H9 (cell line): ENCODE measurements at regions not wholly inside any gene's neighbourhood (a gene's known extent, or its start where the extent isn't known, plus 50 kb on each side); places are given as distances from the start of the nearest gene placed in this dataset.

Source experiments
- DNase-seq: peaks from one replicate; pipeline ENCODE4 v3.0.0-alpha.2; 2017
- H2AFZ ChIP-seq: one replicate; pipeline ENCODE4 v1.6.1; 2013; ENCODE audit warnings: mild to moderate bottlenecking, low read length, control low read depth, moderate library complexity
- H2AK5ac ChIP-seq: 2 replicates; pipeline ENCODE4 v1.6.1; 2013; ENCODE audit warnings: low read length, control low read depth, mixed read lengths; ENCODE audit not compliant: insufficient read length
- H2BK120ac ChIP-seq: one replicate; pipeline ENCODE4 v1.6.1; 2013; ENCODE audit warnings: low read depth, mild to moderate bottlenecking, low read length, control low read depth, inconsistent platforms; ENCODE audit not compliant: poor library complexity, severe bottlenecking
- H2BK12ac ChIP-seq: 2 replicates; pipeline ENCODE4 v1.6.1; 2013; ENCODE audit warnings: low read length, control low read depth, mixed read lengths, low read depth; ENCODE audit not compliant: insufficient read length
- H2BK15ac ChIP-seq: 2 replicates; pipeline ENCODE4 v1.6.1; 2013; ENCODE audit warnings: low read depth, low read length, control low read depth
- H2BK20ac ChIP-seq: one replicate; pipeline ENCODE4 v1.6.1; 2013; ENCODE audit warnings: low read depth, mild to moderate bottlenecking, low read length, control low read depth, inconsistent platforms; ENCODE audit not compliant: poor library complexity, severe bottlenecking
- H2BK5ac ChIP-seq: 2 replicates; pipeline ENCODE4 v1.6.1; 2013; ENCODE audit warnings: low read length, control low read depth, mixed read lengths; ENCODE audit not compliant: insufficient read length
- H3K14ac ChIP-seq: 2 replicates; pipeline ENCODE4 v1.6.1; 2013; ENCODE audit warnings: low read length, control low read depth; ENCODE audit not compliant: insufficient read depth
- H3K18ac ChIP-seq: 2 replicates; pipeline ENCODE4 v1.6.1; 2013; ENCODE audit warnings: low read depth, mild to moderate bottlenecking, mixed read lengths, low read length, control low read depth; ENCODE audit not compliant: insufficient read length
- H3K23ac ChIP-seq: 2 replicates; pipeline ENCODE4 v1.6.1; 2013; ENCODE audit warnings: low read length, control low read depth, mixed read lengths, low read depth; ENCODE audit not compliant: insufficient read length
- H3K23me2 ChIP-seq: 2 replicates; pipeline ENCODE4 v1.6.1; 2013; ENCODE audit warnings: low read depth, mild to moderate bottlenecking, mixed read lengths, low read length, control low read depth; ENCODE audit not compliant: insufficient read length, poor library complexity, severe bottlenecking
- H3K27ac ChIP-seq: 2 replicates; pipeline ENCODE4 v1.5.1; 2013; ENCODE audit warnings: low read length, control low read depth, mixed read lengths, low read depth; ENCODE audit not compliant: insufficient read length
- H3K27me3 ChIP-seq: 2 replicates; pipeline ENCODE4 v1.6.1; 2013; ENCODE audit warnings: low read length, control low read depth, inconsistent platforms; ENCODE audit not compliant: insufficient read depth
- H3K4ac ChIP-seq: 2 replicates; pipeline ENCODE4 v1.6.1; 2013; ENCODE audit warnings: low read depth, mild to moderate bottlenecking, control low read depth, inconsistent platforms, low read length, moderate library complexity
- H3K4me1 ChIP-seq: 2 replicates; pipeline ENCODE4 v1.6.1; 2013; ENCODE audit warnings: low read length, control low read depth, inconsistent platforms; ENCODE audit not compliant: insufficient read depth
- H3K4me2 ChIP-seq: 2 replicates; pipeline ENCODE4 v1.6.1; 2013; ENCODE audit warnings: low read length, control low read depth, mixed read lengths; ENCODE audit not compliant: insufficient read length, insufficient read depth
- H3K56ac ChIP-seq: 2 replicates; pipeline ENCODE4 v1.6.1; 2013; ENCODE audit warnings: low read depth, mild to moderate bottlenecking, mixed read lengths, low read length, control low read depth; ENCODE audit not compliant: insufficient read length
- H3K79me1 ChIP-seq: 2 replicates; pipeline ENCODE4 v1.6.1; 2013; ENCODE audit warnings: low read depth, mild to moderate bottlenecking, moderate library complexity, low read length, control low read depth, inconsistent platforms; ENCODE audit not compliant: insufficient read depth, poor library complexity, severe bottlenecking
- H3K79me2 ChIP-seq: 2 replicates; pipeline ENCODE4 v1.6.1; 2013; ENCODE audit warnings: low read length, control low read depth, inconsistent platforms; ENCODE audit not compliant: insufficient read depth
- H3K9ac ChIP-seq: 2 replicates; pipeline ENCODE4 v1.6.1; 2013; ENCODE audit warnings: low read length, control low read depth, mixed read lengths; ENCODE audit not compliant: insufficient read length; ENCODE audit errors: extremely low read depth
- H3K9me3 ChIP-seq: one replicate; pipeline ENCODE4 v1.6.1; 2013; ENCODE audit warnings: low read depth, low read length, inconsistent platforms; ENCODE audit not compliant: control insufficient read depth
- H3T11ph ChIP-seq: one replicate; pipeline ENCODE4 v1.6.1; 2013; ENCODE audit warnings: mild to moderate bottlenecking, low read length, control low read depth, inconsistent platforms
- H4K20me1 ChIP-seq: one replicate; pipeline ENCODE4 v1.6.1; 2013; ENCODE audit not compliant: control insufficient read depth, insufficient read length, insufficient read depth
- H4K5ac ChIP-seq: 2 replicates; pipeline ENCODE4 v1.6.1; 2013; ENCODE audit warnings: low read depth, mild to moderate bottlenecking, mixed read lengths, low read length, control low read depth; ENCODE audit not compliant: insufficient read length
- H4K8ac ChIP-seq: replicated peaks from 2 replicates; pipeline ENCODE4 v1.6.1; 2013; ENCODE audit warnings: low read length, control low read depth, mixed read lengths, low read depth; ENCODE audit not compliant: insufficient read length
- H4K91ac ChIP-seq: 2 replicates; pipeline ENCODE4 v1.6.1; 2013; ENCODE audit warnings: low read depth, mild to moderate bottlenecking, moderate library complexity, mixed read lengths, low read length, control low read depth; ENCODE audit not compliant: insufficient read length
- H3K27ac Mint-ChIP-seq, 3 experiments: 2 replicates in 2 of 3; 3 replicates in 1 of 3; pipeline ENCODE4 v1.8.0; 2020 to 2021; ENCODE audit warnings: mixed read lengths in 3 of 3, mild to moderate bottlenecking in 1 of 3, moderate library complexity in 1 of 3
- H3K27me3 Mint-ChIP-seq: 2 replicates; pipeline ENCODE4 v1.8.0; 2021; ENCODE audit warnings: low read depth, mild to moderate bottlenecking, moderate library complexity, mixed read lengths
- H3K36me3 Mint-ChIP-seq, 3 experiments: 2 replicates in 2 of 3; 3 replicates in 1 of 3; pipeline ENCODE4 v1.8.0; 2020 to 2021; ENCODE audit warnings: low read depth in 3 of 3, mixed read lengths in 3 of 3; ENCODE audit not compliant: insufficient read depth in 1 of 3
- H3K4me1 Mint-ChIP-seq, 2 experiments: 2 replicates each; pipeline ENCODE4 v1.8.0; 2020; ENCODE audit warnings: mixed read lengths in 2 of 2
- H3K4me3 Mint-ChIP-seq, 2 experiments: 2 replicates in 1 of 2; 3 replicates in 1 of 2; pipeline ENCODE4 v1.8.0; 2020 to 2021; ENCODE audit warnings: mild to moderate bottlenecking in 2 of 2, mixed read lengths in 2 of 2, moderate library complexity in 1 of 2
- H3K9me3 Mint-ChIP-seq, 2 experiments: 2 replicates in 1 of 2; 3 replicates in 1 of 2; pipeline ENCODE4 v1.8.0; 2020; ENCODE audit warnings: mild to moderate bottlenecking in 2 of 2, mixed read lengths in 2 of 2, moderate library complexity in 1 of 2
- WGBS: extraction: QIAGEN DNeasy Blood & Tissue Kit; methylation state at CpG from one replicate; pipeline ENCODE4 v1.1.7; 2013; ENCODE audit warnings: missing lambda C conversion rate, low lambda C conversion rate, mixed read lengths; ENCODE audit not compliant: insufficient read length; ENCODE audit errors: extremely low coverage; 5-methylcytosine and 5-hydroxymethylcytosine counted together
- TF ChIP-seq, protein P1 (sequence below): fragments of 200-600 bp; sonication (generic); conservative IDR thresholded peaks from 3 replicates; pipeline ENCODE4 v1.8.0; 2021; ENCODE audit warnings: antibody characterized with exemption, mild to moderate bottlenecking

DNA sequence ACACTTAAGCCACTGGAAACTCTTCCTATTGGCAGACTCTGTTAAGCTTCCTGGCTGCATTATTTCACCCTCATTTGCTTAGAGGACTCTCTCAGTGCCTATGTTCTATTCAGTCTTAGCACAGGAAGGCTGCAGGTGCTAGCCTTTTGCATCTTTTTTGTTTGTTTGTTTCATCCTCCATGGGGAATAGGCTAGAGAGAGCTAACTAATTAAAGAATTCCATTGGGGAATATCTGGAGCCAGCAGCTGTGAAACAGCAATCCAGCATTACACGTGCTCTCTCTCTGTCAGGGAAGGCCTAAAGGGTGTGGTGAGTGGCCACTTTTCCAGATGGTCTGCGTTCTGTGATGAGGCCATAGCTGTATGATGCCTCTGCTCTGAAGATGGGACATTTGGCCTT lies 633.6 kb downstream of the SPRY1 start:
- Mint-ChIP-seq H3K9me3 (no peaks in the 10 kb centered on the region), H3K4me1 (peaks cover 6 to 17% of the 10 kb centered on the region in 2 experiments; a peak in 2 of 4 replicates), H3K36me3 (no peaks in the 10 kb centered on the region), H3K4me3 (no peak overlapping the region), H3K27me3 (no peaks in the 10 kb centered on the region), H3K27ac (no peak overlapping the region)
- H4K8ac ChIP-seq: no peak overlapping the region
- no peaks in the 10 kb centered on the region for H4K20me1 ChIP-seq
- H3K14ac ChIP-seq: no peak overlapping the region
- H3K27ac ChIP-seq: no peak overlapping the region
- no peak overlapping the region for H4K91ac ChIP-seq
- no peaks in the 10 kb centered on the region for H3K79me1 ChIP-seq
- no peak overlapping the region for H2BK12ac ChIP-seq
- no peak overlapping the region for H2BK120ac ChIP-seq
- no peaks in the 10 kb centered on the region for H3K23me2 ChIP-seq
- no peak overlapping the region for H2BK20ac ChIP-seq
- no peaks in the 10 kb centered on the region for H3K9me3 ChIP-seq
- no peak overlapping the region for H4K5ac ChIP-seq
- H3K56ac ChIP-seq: no peak overlapping the region
- H2AK5ac ChIP-seq: no peak overlapping the region
- H3K4me1 ChIP-seq: no peaks in the 10 kb centered on the region; the same call in 1 of the 2 replicates
- H3K27me3 ChIP-seq: no peaks in the 10 kb centered on the region
- no peak overlapping the region for H3K18ac ChIP-seq
- H3K9ac ChIP-seq: no peak overlapping the region
- no peaks in the 10 kb centered on the region for H3K79me2 ChIP-seq
- DNase-seq: no peak
- no peak overlapping the region for H2BK15ac ChIP-seq
- no peak overlapping the region for H3K4me2 ChIP-seq
- H2BK5ac ChIP-seq: no peak overlapping the region
- H3T11ph ChIP-seq: no peak overlapping the region
- TF ChIP-seq, protein P1, sequence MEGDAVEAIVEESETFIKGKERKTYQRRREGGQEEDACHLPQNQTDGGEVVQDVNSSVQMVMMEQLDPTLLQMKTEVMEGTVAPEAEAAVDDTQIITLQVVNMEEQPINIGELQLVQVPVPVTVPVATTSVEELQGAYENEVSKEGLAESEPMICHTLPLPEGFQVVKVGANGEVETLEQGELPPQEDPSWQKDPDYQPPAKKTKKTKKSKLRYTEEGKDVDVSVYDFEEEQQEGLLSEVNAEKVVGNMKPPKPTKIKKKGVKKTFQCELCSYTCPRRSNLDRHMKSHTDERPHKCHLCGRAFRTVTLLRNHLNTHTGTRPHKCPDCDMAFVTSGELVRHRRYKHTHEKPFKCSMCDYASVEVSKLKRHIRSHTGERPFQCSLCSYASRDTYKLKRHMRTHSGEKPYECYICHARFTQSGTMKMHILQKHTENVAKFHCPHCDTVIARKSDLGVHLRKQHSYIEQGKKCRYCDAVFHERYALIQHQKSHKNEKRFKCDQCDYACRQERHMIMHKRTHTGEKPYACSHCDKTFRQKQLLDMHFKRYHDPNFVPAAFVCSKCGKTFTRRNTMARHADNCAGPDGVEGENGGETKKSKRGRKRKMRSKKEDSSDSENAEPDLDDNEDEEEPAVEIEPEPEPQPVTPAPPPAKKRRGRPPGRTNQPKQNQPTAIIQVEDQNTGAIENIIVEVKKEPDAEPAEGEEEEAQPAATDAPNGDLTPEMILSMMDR: no peak
- no CpG with 5 or more reads among the region's 2 CpGs for WGBS
- H3K23ac ChIP-seq: no peak overlapping the region
- H2AFZ ChIP-seq: no peak overlapping the region
- no peak overlapping the region for H3K4ac ChIP-seq
